Trophoblast cell (in vitro differentiated cells and primary cell): ENCODE measurements at regions not wholly inside any gene's neighbourhood (a gene's known extent, or its start where the extent isn't known, plus 50 kb on each side); places are given as distances from the start of the nearest gene placed in this dataset.

Experiments
- DNase-seq, 2 donors: peaks; one replicate each; pipeline ENCODE4 v3.0.0-alpha.2; 2016
- H2AFZ ChIP-seq: 2 replicates; pipeline ENCODE4 v1.6.1; 2013; ENCODE audit warnings: low read length, moderate library complexity, mild to moderate bottlenecking; ENCODE audit not compliant: insufficient read depth, poor library complexity
- H2AK5ac ChIP-seq: 2 replicates; pipeline ENCODE4 v1.6.1; 2013; ENCODE audit warnings: mild to moderate bottlenecking, low read length
- H2BK120ac ChIP-seq: 2 replicates; pipeline ENCODE4 v1.6.1; 2013; ENCODE audit warnings: low read length, mild to moderate bottlenecking, moderate library complexity; ENCODE audit not compliant: insufficient read depth, poor library complexity
- H2BK12ac ChIP-seq: 2 replicates; pipeline ENCODE4 v1.6.1; 2013; ENCODE audit warnings: mild to moderate bottlenecking, low read length, moderate library complexity
- H2BK5ac ChIP-seq: 2 replicates; pipeline ENCODE4 v1.6.1; 2013; ENCODE audit warnings: low read length, low read depth, moderate library complexity, mild to moderate bottlenecking; ENCODE audit not compliant: poor library complexity
- H3K14ac ChIP-seq: 2 replicates; pipeline ENCODE4 v1.6.1; 2013; ENCODE audit warnings: mild to moderate bottlenecking, low read length
- H3K18ac ChIP-seq: 2 replicates; pipeline ENCODE4 v1.6.1; 2013; ENCODE audit warnings: mild to moderate bottlenecking, low read length
- H3K23ac ChIP-seq: 2 replicates; pipeline ENCODE4 v1.6.1; 2013; ENCODE audit warnings: low read length
- H3K27ac ChIP-seq: 2 replicates; pipeline ENCODE4 v1.5.1; 2013; ENCODE audit warnings: low read depth, mild to moderate bottlenecking, inconsistent platforms, low read length, moderate library complexity
- H3K27me3 ChIP-seq: 2 replicates; pipeline ENCODE4 v1.6.1; 2013; ENCODE audit warnings: inconsistent platforms, mild to moderate bottlenecking, low read length, moderate library complexity; ENCODE audit not compliant: insufficient read depth
- H3K36me3 ChIP-seq, 2 experiments: 1 replicate in 1 of 2; 2 replicates in 1 of 2; pipeline ENCODE4 v1.6.1; 2013; ENCODE audit warnings: low read length in 2 of 2, mild to moderate bottlenecking in 2 of 2, moderate library complexity in 1 of 2; ENCODE audit not compliant: insufficient read depth in 2 of 2, control insufficient read depth in 1 of 2
- H3K4ac ChIP-seq: 2 replicates; pipeline ENCODE4 v1.6.1; 2013; ENCODE audit warnings: low read depth, mild to moderate bottlenecking, low read length, moderate library complexity
- H3K4me1 ChIP-seq, 2 experiments: 1 replicate in 1 of 2; 2 replicates in 1 of 2; pipeline ENCODE4 v1.6.1; 2013; ENCODE audit warnings: low read length in 2 of 2, mild to moderate bottlenecking in 2 of 2, moderate library complexity in 1 of 2; ENCODE audit not compliant: insufficient read depth in 2 of 2, control insufficient read depth in 1 of 2
- H3K4me2 ChIP-seq: 2 replicates; pipeline ENCODE4 v1.6.1; 2013; ENCODE audit warnings: inconsistent platforms, mild to moderate bottlenecking, low read length, moderate library complexity
- H3K4me3 ChIP-seq: 2 replicates; pipeline ENCODE4 v1.5.1; 2013; ENCODE audit warnings: mild to moderate bottlenecking, low read depth, low read length, inconsistent platforms
- H3K79me1 ChIP-seq: one replicate; pipeline ENCODE4 v1.6.1; 2013; ENCODE audit warnings: low read length
- H3K79me2 ChIP-seq: 2 replicates; pipeline ENCODE4 v1.6.1; 2013; ENCODE audit warnings: low read length, mild to moderate bottlenecking; ENCODE audit not compliant: control insufficient read depth, insufficient read depth, poor library complexity
- H3K9ac ChIP-seq: 2 replicates; pipeline ENCODE4 v1.6.1; 2013; ENCODE audit warnings: mild to moderate bottlenecking, low read length
- H3K9me3 ChIP-seq: 2 replicates; pipeline ENCODE4 v1.6.1; 2013; ENCODE audit warnings: low read depth, mild to moderate bottlenecking, control low read depth, inconsistent platforms, low read length; ENCODE audit not compliant: insufficient read depth
- H4K12ac ChIP-seq: 2 replicates; pipeline ENCODE4 v1.6.1; 2013; ENCODE audit warnings: low read depth, mild to moderate bottlenecking, low read length, moderate library complexity
- H4K8ac ChIP-seq: 2 replicates; pipeline ENCODE4 v1.6.1; 2013; ENCODE audit warnings: low read depth, mild to moderate bottlenecking, low read length, moderate library complexity
- H4K91ac ChIP-seq: one replicate; pipeline ENCODE4 v1.6.1; 2013; ENCODE audit warnings: low read depth, mild to moderate bottlenecking, low read length, moderate library complexity
- WGBS: extraction: QIAGEN DNeasy Blood & Tissue Kit; methylation state at CpG from one replicate; pipeline ENCODE4 v1.1.7; 2013; ENCODE audit warnings: missing lambda C conversion rate; ENCODE audit not compliant: insufficient read length, insufficient coverage; ENCODE audit errors: extremely low coverage; 5-methylcytosine and 5-hydroxymethylcytosine counted together

- no peak overlapping the region for H4K8ac ChIP-seq
- H3K4me3 ChIP-seq, result no peak overlapping the region
- no peaks in the 10 kb centered on the region for H3K4me1 ChIP-seq
- no CpG with 5 or more reads among the region's 1 CpG for WGBS
- H3K27me3 ChIP-seq, result no peaks in the 10 kb centered on the region
- no peak overlapping the region for H2BK120ac ChIP-seq
- H3K79me2 ChIP-seq, result no peaks in the 10 kb centered on the region
- H3K36me3 ChIP-seq, result no peaks in the 10 kb centered on the region
- no peak overlapping the region for H3K18ac ChIP-seq
- H3K27ac ChIP-seq, result no peak overlapping the region
- H2BK5ac ChIP-seq, result no peak overlapping the region
- no peak overlapping the region for H3K14ac ChIP-seq
- no peaks in the 10 kb centered on the region for H3K9me3 ChIP-seq
- H3K4ac ChIP-seq, result no peak overlapping the region
- no peak overlapping the region for H3K9ac ChIP-seq
- DNase-seq, result no peak
- H4K91ac ChIP-seq, result no peak overlapping the region
- no peaks in the 10 kb centered on the region for H3K79me1 ChIP-seq
- H2BK12ac ChIP-seq, result no peak overlapping the region
- no peak overlapping the region for H2AFZ ChIP-seq
- no peak overlapping the region for H4K12ac ChIP-seq
- H3K23ac ChIP-seq, result no peak overlapping the region
- no peak overlapping the region for H2AK5ac ChIP-seq
- H3K4me2 ChIP-seq, result no peak overlapping the region
Observed at GRCh38 chr9:118931941-118932340, 437.3 kb downstream of the BRINP1 start.

- H3K18ac ChIP-seq, result no peak overlapping the region
- no peaks in the 10 kb centered on the region for H3K79me2 ChIP-seq
- H3K23ac ChIP-seq, result no peak overlapping the region
- no peak overlapping the region for H2BK5ac ChIP-seq
- H3K14ac ChIP-seq, result no peak overlapping the region
- H3K9me3 ChIP-seq, result no peaks in the 10 kb centered on the region
- H3K9ac ChIP-seq, result no peak overlapping the region
- H3K4me1 ChIP-seq, result no peaks in the 10 kb centered on the region
- no peak for DNase-seq
- H3K4ac ChIP-seq, result no peak overlapping the region
- no peak overlapping the region for H2BK120ac ChIP-seq
- no peak overlapping the region for H2AFZ ChIP-seq
- H2AK5ac ChIP-seq, result no peak overlapping the region
- H3K4me3 ChIP-seq, result no peak overlapping the region
- no peaks in the 10 kb centered on the region for H3K79me1 ChIP-seq
- H3K27me3 ChIP-seq, result no peaks in the 10 kb centered on the region
- no peak overlapping the region for H4K91ac ChIP-seq
- no peak overlapping the region for H2BK12ac ChIP-seq
- H4K8ac ChIP-seq, result no peak overlapping the region
- no peak overlapping the region for H3K27ac ChIP-seq
- no peak overlapping the region for H3K4me2 ChIP-seq
- no peaks in the 10 kb centered on the region for H3K36me3 ChIP-seq
- H4K12ac ChIP-seq, result no peak overlapping the region
Observed at GRCh38 chr9:118938581-118938980, 430.7 kb downstream of the BRINP1 start.

- H3K9me3 ChIP-seq, result no peaks in the 10 kb centered on the region
- H3K27me3 ChIP-seq, result no peaks in the 10 kb centered on the region
- H3K79me2 ChIP-seq, result no peaks in the 10 kb centered on the region
- no peaks in the 10 kb centered on the region for H3K36me3 ChIP-seq
- no peak overlapping the region for H2BK5ac ChIP-seq
- no peak overlapping the region for H4K12ac ChIP-seq
- H2AK5ac ChIP-seq, result no peak overlapping the region
- no peak overlapping the region for H2BK120ac ChIP-seq
- no peak overlapping the region for H3K9ac ChIP-seq
- no peak overlapping the region for H3K14ac ChIP-seq
- no peak for DNase-seq
- no peak overlapping the region for H3K4me2 ChIP-seq
- no peak overlapping the region for H4K8ac ChIP-seq
- no peak overlapping the region for H3K27ac ChIP-seq
- H3K23ac ChIP-seq, result no peak overlapping the region
- no peak overlapping the region for H3K4ac ChIP-seq
- no peak overlapping the region for H3K18ac ChIP-seq
- no peaks in the 10 kb centered on the region for H3K4me1 ChIP-seq
- H2BK12ac ChIP-seq, result no peak overlapping the region
- WGBS, result no CpG with 5 or more reads among the region's 1 CpG
- no peak overlapping the region for H3K4me3 ChIP-seq
- H4K91ac ChIP-seq, result no peak overlapping the region
- no peaks in the 10 kb centered on the region for H3K79me1 ChIP-seq
- no peak overlapping the region for H2AFZ ChIP-seq
Observed at GRCh38 chr9:118940473-118940872, 428.8 kb downstream of the BRINP1 start.

GRCh38 chr9:118946669-118947068 is 422.6 kb downstream of the BRINP1 start:
- Histone ChIP-seq H3K14ac (no peak overlapping the region), H3K27me3 (no peaks in the 10 kb centered on the region), H4K8ac (no peak overlapping the region), H3K9ac (no peak overlapping the region), H3K9me3 (no peaks in the 10 kb centered on the region), H3K79me1 (no peaks in the 10 kb centered on the region), H2AFZ (no peak overlapping the region), H3K27ac (no peak overlapping the region), H2BK5ac (no peak overlapping the region), H3K79me2 (no peaks in the 10 kb centered on the region), H3K23ac (no peak overlapping the region), H2BK12ac (no peak overlapping the region), H3K4me3 (no peak overlapping the region), H4K91ac (no peak overlapping the region), H2BK120ac (no peak overlapping the region), H3K4me1 (no peaks in the 10 kb centered on the region), H3K18ac (no peak overlapping the region), H2AK5ac (no peak overlapping the region), H3K4ac (no peak overlapping the region), H3K4me2 (no peak overlapping the region), H4K12ac (no peak overlapping the region), H3K36me3 (no peaks in the 10 kb centered on the region)
- DNase-seq, result no peak
- no CpG with 5 or more reads among the region's 3 CpGs for WGBS
